HepG2 (cell line): ENCODE measurements at regions not wholly inside any gene's neighbourhood (a gene's known extent, or its start where the extent isn't known, plus 50 kb on each side); places are given as distances from the start of the nearest gene placed in this dataset.

Experiments used
- ATAC-seq: fragments of 200-7000 bp; cut with Tn5 transposase; 3 replicates; pipeline ENCODE4 v1.9.1; 2020; ENCODE audit warnings: mild to moderate bottlenecking, moderate library complexity
- BruUV-seq: library from RNA; stranded (reverse); fragments of 400-500 nt; replicated peaks from 2 replicates; lab custom pipeline; 2021; lab: Mats Ljungman, UMichigan
- CTCF ChIA-PET: fragments of 300-600 bp; formaldehyde crosslinking; extraction: SDS; loops from one replicate; lab custom pipeline; 2021; ENCODE audit warnings: low total read pairs, inconsistent platforms, low intra/inter-chr PET ratio; lab: Yijun Ruan, JAX
- POLR2A ChIA-PET: fragments of 350-600 bp; sonication (Branson Sonifier 250); formaldehyde crosslinking; loops from one replicate; lab custom pipeline; 2020; ENCODE audit warnings: antibody characterized with exemption, inconsistent platforms; lab: Yijun Ruan, JAX
- DNase-seq: peaks from one replicate; pipeline ENCODE4 v3.0.0-alpha.2; 2015; ENCODE audit warnings: low spot score
- FAIRE-seq: peaks from 3 replicates; lab custom pipeline; 2011; peaks lifted over from hg19 to GRCh38; lab: Jason Lieb, UNC
- H2AFZ ChIP-seq: one replicate; pipeline ENCODE4 v1.6.1; 2011; ENCODE audit warnings: low read length, inconsistent platforms
- H3K27ac ChIP-seq: fragments of 300-600 bp; 3 replicates; pipeline ENCODE4 v1.8.0; 2011; ENCODE audit warnings: mixed run types, mild to moderate bottlenecking, mixed read lengths, low read length, inconsistent platforms; ENCODE audit not compliant: insufficient read depth; ENCODE audit errors: extremely low read length
- H3K27me3 ChIP-seq, 2 experiments: fragments of 200-600 bp in 1 of 2; 2 replicates in 1 of 2; 3 replicates in 1 of 2; pipeline versions ENCODE4 v1.6.0 to v1.8.0; 2011; ENCODE audit warnings: low read length in 2 of 2, mild to moderate bottlenecking in 2 of 2, moderate library complexity in 2 of 2, inconsistent platforms in 1 of 2; ENCODE audit not compliant: insufficient read depth in 2 of 2, control insufficient read depth in 1 of 2
- H3K36me3 ChIP-seq, 2 experiments: fragments of 200-600 bp in 1 of 2; replicated peaks in 1 of 2; 2 replicates in 1 of 2; 3 replicates in 1 of 2; pipeline versions ENCODE4 v1.5.1 to v1.8.0; 2011; ENCODE audit warnings: low read length in 2 of 2, inconsistent platforms in 1 of 2; ENCODE audit not compliant: insufficient read depth in 2 of 2, control insufficient read depth in 1 of 2
- H3K4me1 ChIP-seq: 2 replicates; pipeline ENCODE4 v1.5.1; 2012; ENCODE audit warnings: low read length, inconsistent platforms; ENCODE audit not compliant: insufficient read depth
- H3K4me2 ChIP-seq: 2 replicates; pipeline ENCODE4 v1.6.0; 2011; ENCODE audit warnings: low read depth, low read length, inconsistent platforms
- H3K4me3 ChIP-seq, 3 experiments: fragments of 200-600 bp in 1 of 3; sonication (generic), shearing (Covaris generic) in 1 of 3; replicated peaks in 1 of 3; 2 replicates each; pipeline ENCODE4 v1.5.1; 2011 to 2016; ENCODE audit warnings: low read length in 3 of 3, inconsistent platforms in 2 of 3, low read depth in 2 of 3, mild to moderate bottlenecking in 2 of 3, control low read depth in 1 of 3, mixed read lengths in 1 of 3; ENCODE audit not compliant: insufficient read depth in 1 of 3
- H3K79me2 ChIP-seq: one replicate; pipeline ENCODE4 v1.6.1; 2011; ENCODE audit warnings: low read length, inconsistent platforms; ENCODE audit not compliant: insufficient read depth
- H3K9ac ChIP-seq: 2 replicates; pipeline ENCODE4 v1.6.0; 2011; ENCODE audit warnings: mild to moderate bottlenecking, low read depth, low read length, inconsistent platforms; ENCODE audit not compliant: insufficient read depth
- H3K9me3 ChIP-seq: 2 replicates; pipeline ENCODE4 v1.5.1; 2012; ENCODE audit warnings: mild to moderate bottlenecking, low read length
- H4K20me1 ChIP-seq: 2 replicates; pipeline ENCODE4 v1.6.0; 2011; ENCODE audit warnings: inconsistent platforms, mild to moderate bottlenecking, low read length, moderate library complexity; ENCODE audit not compliant: insufficient read depth
- HMGA1 ChIP-seq: sonication (generic); formaldehyde crosslinking; conservative IDR thresholded peaks from 2 replicates; pipeline ENCODE4 v1.4.0; 2020; ENCODE audit warnings: missing genetic modification reagents
- HOXA5 ChIP-seq: sonication (generic); formaldehyde crosslinking; IDR thresholded peaks from 2 replicates; pipeline ENCODE4 v1.4.0; 2020; ENCODE audit warnings: missing genetic modification reagents
- MAFF ChIP-seq: IDR thresholded peaks from 2 replicates; pipeline ENCODE4 v1.6.1; 2011; ENCODE audit warnings: low read depth, low read length, improper control_type of control experiment
- MAFK ChIP-seq, 2 experiments: IDR thresholded peaks in 1 of 2; conservative IDR thresholded peaks in 1 of 2; 2 replicates each; pipeline ENCODE4 v1.6.1; 2011; ENCODE audit warnings: improper control_type of control experiment in 2 of 2, low read length in 2 of 2
- MED1 ChIP-seq: sonication (generic); formaldehyde crosslinking; IDR thresholded peaks from 2 replicates; pipeline ENCODE4 v1.4.0; 2020; ENCODE audit warnings: missing genetic modification reagents
- PBX3 ChIP-seq: sonication (generic); formaldehyde crosslinking; IDR thresholded peaks from 2 replicates; pipeline ENCODE4 v1.8.1; 2023; ENCODE audit warnings: missing genetic modification reagents, inconsistent platforms, borderline replicate concordance
- PTBP1 ChIP-seq: fragments of 200-400 bp; formaldehyde crosslinking; IDR thresholded peaks from 2 replicates; pipeline ENCODE4 v1.6.1; 2018; ENCODE audit warnings: low read length, low read depth; ENCODE audit not compliant: poor library complexity, severe bottlenecking
- RFX3 ChIP-seq: IDR thresholded peaks from 2 replicates; pipeline ENCODE4 v1.6.1; 2016; ENCODE audit warnings: missing biosample characterization, missing genetic modification reagents
- ZKSCAN1 ChIP-seq: fragments of 150-350 bp; IDR thresholded peaks from 2 replicates; pipeline ENCODE4 v1.6.1; 2014; ENCODE audit warnings: low read length
- ZNF235 ChIP-seq: sonication (generic); formaldehyde crosslinking; IDR thresholded peaks from 2 replicates; pipeline ENCODE4 v1.8.1; 2023; ENCODE audit warnings: mild to moderate bottlenecking, missing genetic modification reagents, borderline replicate concordance
- ZNF264 ChIP-seq: sonication (generic); formaldehyde crosslinking; IDR thresholded peaks from 2 replicates; pipeline ENCODE4 v1.4.0; 2020; ENCODE audit warnings: missing genetic modification reagents
- ZNF558 ChIP-seq: sonication (generic); formaldehyde crosslinking; IDR thresholded peaks from 2 replicates; pipeline ENCODE4 v1.9.0; 2022; ENCODE audit warnings: mild to moderate bottlenecking, missing genetic modification reagents, borderline replicate concordance
- ZNF652 ChIP-seq: IDR thresholded peaks from 2 replicates; pipeline ENCODE4 v1.6.1; 2016; ENCODE audit warnings: low read depth, borderline replicate concordance
- WGBS: methylation state at CpG from one replicate; pipeline ENCODE4 v1.1.6; 2017; ENCODE audit warnings: low lambda C conversion rate; 5-methylcytosine and 5-hydroxymethylcytosine counted together
- in situ Hi-C: cut with HindIII; loops from 2 replicates; pipeline ENCODE4 v1.10.0; 2017; ENCODE audit warnings: low pct_unique_long_range_greater_than_20kb; ENCODE audit not compliant: extremely low pct_ligation_motif_present
- intact Hi-C: fragments of 100-400 bp; cut with micrococcal nuclease; formaldehyde crosslinking; loops from one replicate; pipeline ENCODE4 v1.10.0; 2022; ENCODE audit not compliant: unreplicated experiment
- TF ChIP-seq, protein P1 (sequence below): sonication (generic); formaldehyde crosslinking; IDR thresholded peaks from 2 replicates; pipeline ENCODE4 v1.4.0; 2020; ENCODE audit warnings: missing genetic modification reagents

- no peak overlapping the region for H3K9ac ChIP-seq
- H3K9me3 ChIP-seq = no peaks in the 10 kb centered on the region
- no peaks in the 10 kb centered on the region for H3K79me2 ChIP-seq
- FAIRE-seq (no peak), DNase-seq (no peak), ATAC-seq (no peak)
- no peaks in the 10 kb centered on the region for H4K20me1 ChIP-seq
- in situ Hi-C loops = no loop called here
- ChIA-PET POLR2A (no interaction called here), CTCF (no interaction called here)
- no peak overlapping the region for H3K4me3 ChIP-seq
- no peaks in the 10 kb centered on the region for H3K36me3 ChIP-seq
- 1% methylated on average over 3 of the region's 3 CpGs for WGBS
- intact Hi-C loops = loop anchor here (10.0 kb wide), 1 partner anchor 338 kb away; no protein-coding TSS in a partner anchor
- no peaks in the 10 kb centered on the region for H3K4me1 ChIP-seq
- H3K27ac ChIP-seq = no peak overlapping the region
- H3K4me2 ChIP-seq = no peak overlapping the region
- H3K27me3 ChIP-seq = no peaks in the 10 kb centered on the region
- no peak overlapping the region for H2AFZ ChIP-seq
- TF ChIP-seq MED1 (CRISPR knock-in tag) (no peak), MAFK (conservative IDR thresholded peaks at IDR 0.05 in 1 of 2, IDR thresholded peaks at IDR 0.05 in 1 of 2; ENCODE audit: low read length in 2 of 2) (peak; percentile 51 to 75), MAFF (peak; percentile 46)
- no TSS peak for BruUV-seq
These were observed 109.3 kb upstream of the TMTC1 start for GRCh38 chr12:29893002-29893401.

DNA sequence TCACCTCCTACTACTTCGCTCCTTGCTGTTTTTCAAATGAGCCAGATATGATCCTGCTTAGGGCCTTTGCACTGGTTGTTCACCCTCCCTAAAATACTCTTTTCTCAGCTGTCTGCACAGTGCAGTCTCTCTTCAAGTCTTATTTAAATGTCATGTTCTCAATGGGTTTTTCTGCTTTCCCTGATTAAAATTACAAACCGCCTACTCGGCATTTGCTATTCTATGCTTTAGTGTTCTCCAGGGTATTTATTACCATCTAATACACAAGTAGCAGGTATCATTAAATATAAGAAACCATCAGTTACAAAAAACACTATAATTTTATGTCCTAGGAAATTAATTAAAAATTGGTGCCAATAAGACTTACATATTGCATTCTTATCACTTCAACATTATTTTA lies 108.0 kb upstream of the TMTC1 start:
- in situ Hi-C loops (no loop called here), intact Hi-C loops (loop anchor here (10.0 kb wide), 1 partner anchor 337 kb away; no protein-coding TSS in a partner anchor)
- FAIRE-seq (no peak), DNase-seq (no peak), ATAC-seq (no peak)
- H3K4me3 ChIP-seq = no peak overlapping the region
- ChIA-PET CTCF (no interaction called here), POLR2A (no interaction called here)
- H2AFZ ChIP-seq = no peak overlapping the region
- H3K27me3 ChIP-seq = no peaks in the 10 kb centered on the region
- H3K9me3 ChIP-seq = no peaks in the 10 kb centered on the region
- H3K4me1 ChIP-seq = no peaks in the 10 kb centered on the region
- H3K36me3 ChIP-seq = no peaks in the 10 kb centered on the region
- no peaks in the 10 kb centered on the region for H3K79me2 ChIP-seq
- BruUV-seq = no TSS peak
- no peak overlapping the region for H3K27ac ChIP-seq
- no peak overlapping the region for H3K9ac ChIP-seq
- H3K4me2 ChIP-seq = no peak overlapping the region
- 59% methylated on average over 3 of the region's 3 CpGs for WGBS
- TF ChIP-seq RFX3 (CRISPR knock-in tag) = no peak
- no peak for TF ChIP-seq HMGA1
- no peak for TF ChIP-seq PBX3 (CRISPR knock-in tag)
- TF ChIP-seq ZNF652 (CRISPR knock-in tag) = no peak
- peak in 1 of 2 experiments; percentile 64; a peak in 2 of 4 replicates for TF ChIP-seq MAFK (conservative IDR thresholded peaks at IDR 0.05 in 1 of 2, IDR thresholded peaks at IDR 0.05 in 1 of 2; ENCODE audit: low read length in 2 of 2)
- TF ChIP-seq PTBP1 = no peak
- no peak for TF ChIP-seq ZNF264 (CRISPR knock-in tag)
- no peak for TF ChIP-seq ZNF235 (CRISPR knock-in tag)
- no peak for TF ChIP-seq ZNF558 (CRISPR knock-in tag)
- TF ChIP-seq HOXA5 = no peak
- peak; percentile 19; the same call in 1 of the 2 replicates for TF ChIP-seq MAFF
- no peak for TF ChIP-seq ZKSCAN1
- TF ChIP-seq, protein P1, sequence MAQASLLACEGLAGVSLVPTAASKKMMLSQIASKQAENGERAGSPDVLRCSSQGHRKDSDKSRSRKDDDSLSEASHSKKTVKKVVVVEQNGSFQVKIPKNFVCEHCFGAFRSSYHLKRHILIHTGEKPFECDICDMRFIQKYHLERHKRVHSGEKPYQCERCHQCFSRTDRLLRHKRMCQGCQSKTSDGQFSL (CRISPR knock-in tag) = no peak
- H4K20me1 ChIP-seq = no peaks in the 10 kb centered on the region
